ENCODE measurements at regions not wholly inside any gene's neighbourhood (a gene's known extent, or its start where the extent isn't known, plus 50 kb on each side); places are given as distances from the start of the nearest gene placed in this dataset.

GRCh38 chr11:87879118-87879517 lies 296.1 kb downstream of the RAB38 start:
- H4K8ac ChIP-seq (ENCODE audit: extremely low read depth, insufficient read depth, low read length): no peak overlapping the region
- CTCF ChIA-PET (ENCODE audit: partially characterized antibody): interaction anchor here (0.9 to 5.2 kb wide), 13 partner anchors 11 to 673 kb away, joined by 3 to 30 read pairs (median 5); no protein-coding TSS in a partner anchor
- H2BK5ac ChIP-seq (ENCODE audit: low read depth, low read length): no peak overlapping the region
- no peak overlapping the region for H3K14ac ChIP-seq (ENCODE audit: insufficient read length)
- no peak overlapping the region for H2BK12ac ChIP-seq (ENCODE audit: low read depth, low read length)
- no peak overlapping the region for H3K27ac ChIP-seq (ENCODE audit: low read depth, low read length)
- DNase-seq (ENCODE audit: low read depth in 1 of 2, low spot score in 2 of 2) (no peak), FAIRE-seq (no peak)
- H2BK15ac ChIP-seq (ENCODE audit: low read length): no peak overlapping the region
- H3K36me3 ChIP-seq (ENCODE audit: control insufficient read depth in 2 of 4, insufficient read depth in 4 of 4, low read length in 3 of 4): no peaks in the 10 kb centered on the region
- H2BK120ac ChIP-seq (replicated peaks; ENCODE audit: low read depth, low read length): no peak overlapping the region
- no peak overlapping the region for H4K5ac ChIP-seq (ENCODE audit: insufficient read length, low read depth, low read length)
- H3K9ac ChIP-seq (replicated peaks in 1 of 4; ENCODE audit: extremely low read depth in 1 of 4, low read depth in 3 of 4, low read length in 3 of 4): no peak overlapping the region
- POLR2A ChIA-PET (ENCODE audit: partially characterized antibody): no interaction called here
- H3K4ac ChIP-seq (replicated peaks; ENCODE audit: insufficient read length, low read depth, low read length): no peak overlapping the region
- no peak overlapping the region for H3K4me3 ChIP-seq (ENCODE audit: extremely low read depth in 1 of 4, insufficient read depth in 2 of 4, low read depth in 3 of 4, low read length in 4 of 4)
- H4K20me1 ChIP-seq (replicated peaks in 1 of 2; ENCODE audit: control insufficient read depth in 1 of 2, insufficient read depth in 2 of 2, low read length in 2 of 2): no peaks in the 10 kb centered on the region
- no peak overlapping the region for H2AK5ac ChIP-seq (ENCODE audit: low read depth, low read length)
- no peak overlapping the region for H3K4me2 ChIP-seq (ENCODE audit: insufficient read depth in 1 of 2, low read depth in 2 of 2, low read length in 2 of 2)
- H3K23me2 ChIP-seq (ENCODE audit: low read depth, low read length): no peaks in the 10 kb centered on the region
- no peaks in the 10 kb centered on the region for H3K27me3 ChIP-seq (replicated peaks in 1 of 4; ENCODE audit: control insufficient read depth in 3 of 4, extremely low read depth in 1 of 4, insufficient read depth in 3 of 4, low read length in 3 of 4)
- peaks cover 0 to 4% (median 2%) of the 10 kb centered on the region in 4 experiments; a peak in 4 of 7 replicates for H3K4me1 ChIP-seq (replicated peaks in 1 of 4; ENCODE audit: control insufficient read depth in 3 of 4, insufficient read depth in 4 of 4, low read length in 3 of 4)
- H2BK20ac ChIP-seq (ENCODE audit: low read length): no peak overlapping the region
- H3K79me1 ChIP-seq (ENCODE audit: low read depth, low read length): no peaks in the 10 kb centered on the region
- H3K9me3 ChIP-seq (ENCODE audit: insufficient read depth in 2 of 2, low read depth in 1 of 2, low read length in 1 of 2): no peaks in the 10 kb centered on the region
- H4K91ac ChIP-seq (replicated peaks; ENCODE audit: insufficient read length, low read length): no peak overlapping the region
- 87% methylated on average over 4 of the region's 4 CpGs; no CpG with 5 or more reads in 1 of the 2 experiments for WGBS, 2 experiments (ENCODE audit: extremely low coverage in 1 of 2, insufficient coverage in 1 of 2, insufficient read length in 1 of 2, insufficient replicate concordance in 2 of 2, low coverage in 1 of 2, low lambda C conversion rate in 2 of 2, missing lambda C conversion rate in 1 of 2)
- H2AFZ ChIP-seq (ENCODE audit: low read length): no peak overlapping the region
- H3K23ac ChIP-seq (ENCODE audit: insufficient read length): no peak overlapping the region
- H3K79me2 ChIP-seq (ENCODE audit: control insufficient read depth in 1 of 2, insufficient read depth in 2 of 2, low read length in 2 of 2): no peaks in the 10 kb centered on the region
- no peak overlapping the region for H3K18ac ChIP-seq (ENCODE audit: extremely low read depth, low read length)
- no peak overlapping the region for H3K56ac ChIP-seq (replicated peaks; ENCODE audit: insufficient read length, low read depth, low read length)
- TF ChIP-seq BACH1 (IDR thresholded peaks at IDR 0.05; ENCODE audit: low read length) (no peak), SP1 (IDR thresholded peaks at IDR 0.05; ENCODE audit: low read depth, low read length) (no peak), TBP (IDR thresholded peaks at IDR 0.05; ENCODE audit: low read depth, low read length) (no peak), SP2 (IDR thresholded peaks at IDR 0.05; ENCODE audit: low read length) (no peak), KDM4A (IDR thresholded peaks at IDR 0.05; ENCODE audit: low read depth, low read length, severe bottlenecking) (no peak), SUZ12 (IDR thresholded peaks at IDR 0.05; ENCODE audit: low read length) (no peak), EGR1 (IDR thresholded peaks at IDR 0.05; ENCODE audit: borderline replicate concordance, low read depth, low read length) (no peak), HDAC6 (IDR thresholded peaks at IDR 0.05; ENCODE audit: low read depth, low read length) (no peak), CTCF (IDR thresholded peaks at IDR 0.05; ENCODE audit: control extremely low read depth in 1 of 3, insufficient read depth in 1 of 3, low read depth in 1 of 3, low read length in 3 of 3) (no peak), PHF8 (conservative IDR thresholded peaks at IDR 0.05; ENCODE audit: low read depth, low read length) (no peak), POLR2AphosphoS5 (IDR thresholded peaks at IDR 0.05; ENCODE audit: low read depth, low read length) (no peak)
